CD4-positive, alpha-beta T cell treated with Interleukin-6 for 4 hours (primary cell): ENCODE measurements at regions not wholly inside any gene's neighbourhood (a gene's known extent, or its start where the extent isn't known, plus 50 kb on each side); places are given as distances from the start of the nearest gene placed in this dataset.
"Not testable (repeated sequence)": the region's sequence is repeated elsewhere in the genome, so short reads cannot be mapped to it uniquely, and the experiment has no call there.

Experiments used
- DNase-seq: peaks from one replicate; pipeline ENCODE4 v3.0.0-alpha.2; 2020; ENCODE audit warnings: mixed read lengths

- no peak for DNase-seq
Measured at GRCh38 chr2:88927128-88927527, 235.7 kb downstream of the RPIA start.

- DNase-seq = no peak
Measured at GRCh38 chr2:88930659-88931058, 239.2 kb downstream of the RPIA start.

GRCh38 chr2:88932686-88933085 is 241.2 kb downstream of the RPIA start:
- DNase-seq = no peak

GRCh38 chr2:88933091-88933490 is 241.6 kb downstream of the RPIA start:
- no peak for DNase-seq

GRCh38 chr2:88933980-88934379 is 242.5 kb downstream of the RPIA start:
- no peak for DNase-seq

- DNase-seq = not testable (repeated sequence)
Measured at GRCh38 chr2:88941178-88941577, 249.7 kb downstream of the RPIA start.

- DNase-seq = no peak
Measured at GRCh38 chr2:88942798-88943197, 251.3 kb downstream of the RPIA start.

GRCh38 chr2:88949336-88949735 is 257.9 kb downstream of the RPIA start:
- no peak for DNase-seq

GRCh38 chr2:88950010-88950409 is 258.5 kb downstream of the RPIA start:
- DNase-seq = no peak

- no peak for DNase-seq
Measured at GRCh38 chr2:88955607-88956006, 264.1 kb downstream of the RPIA start.

- DNase-seq = no peak
Measured at GRCh38 chr2:88959480-88960204, 268.2 kb downstream of the RPIA start.

- DNase-seq = not testable (repeated sequence)
Measured at GRCh38 chr2:88961323-88961722, 269.9 kb downstream of the RPIA start.

GRCh38 chr2:88967844-88968243 is 276.4 kb downstream of the RPIA start:
- DNase-seq = no peak

- DNase-seq = not testable (repeated sequence)
Measured at GRCh38 chr2:88978011-88978410, 286.5 kb downstream of the RPIA start.

GRCh38 chr2:88978446-88978845 is 287.0 kb downstream of the RPIA start:
- not testable (repeated sequence) for DNase-seq

- DNase-seq = not testable (repeated sequence)
Measured at GRCh38 chr2:88984079-88984478, 292.6 kb downstream of the RPIA start.

- DNase-seq = not testable (repeated sequence)
Measured at GRCh38 chr2:88986721-88987330, 295.4 kb downstream of the RPIA start.

GRCh38 chr2:88988617-88989016 is 297.1 kb downstream of the RPIA start:
- not testable (repeated sequence) for DNase-seq

GRCh38 chr2:88992819-88993218 is 301.3 kb downstream of the RPIA start:
- DNase-seq = not testable (repeated sequence)

- not testable (repeated sequence) for DNase-seq
Measured at GRCh38 chr2:88994856-88995255, 303.4 kb downstream of the RPIA start.

GRCh38 chr2:88996588-88996987 is 305.1 kb downstream of the RPIA start:
- not testable (repeated sequence) for DNase-seq

- DNase-seq = no peak
Measured at GRCh38 chr2:88999365-88999764, 307.9 kb downstream of the RPIA start.

- no peak for DNase-seq
Measured at GRCh38 chr2:89000235-89000634, 308.8 kb downstream of the RPIA start.

- not testable (repeated sequence) for DNase-seq
Measured at GRCh38 chr2:89004238-89004637, 312.8 kb downstream of the RPIA start.

- DNase-seq = not testable (repeated sequence)
Measured at GRCh38 chr2:89020566-89020965, 329.1 kb downstream of the RPIA start.
